Esophagus squamous epithelium (tissue), 4 donors: ENCODE measurements at regions not wholly inside any gene's neighbourhood (a gene's known extent, or its start where the extent isn't known, plus 50 kb on each side); places are given as distances from the start of the nearest gene placed in this dataset.

ENCODE experiments used
- POLR2A ChIP-seq, 4 donors: fragments of 450-650 bp; IDR thresholded peaks; one replicate each; pipeline ENCODE4 v1.6.1; 2017; ENCODE audit warnings: antibody characterized with exemption in 4 of 4, mild to moderate bottlenecking in 4 of 4, moderate library complexity in 3 of 4
- TF ChIP-seq, protein P1 (sequence below), 6 experiments: fragments of 450-650 bp in 4 of 6; fragments of 200-600 bp in 2 of 6; sonication (generic) in 2 of 6; IDR thresholded peaks; one replicate each; pipeline ENCODE4 v1.5.1; 2016 to 2019; ENCODE audit warnings: antibody characterized with exemption in 6 of 6, mild to moderate bottlenecking in 4 of 6, moderate library complexity in 4 of 6

DNA sequence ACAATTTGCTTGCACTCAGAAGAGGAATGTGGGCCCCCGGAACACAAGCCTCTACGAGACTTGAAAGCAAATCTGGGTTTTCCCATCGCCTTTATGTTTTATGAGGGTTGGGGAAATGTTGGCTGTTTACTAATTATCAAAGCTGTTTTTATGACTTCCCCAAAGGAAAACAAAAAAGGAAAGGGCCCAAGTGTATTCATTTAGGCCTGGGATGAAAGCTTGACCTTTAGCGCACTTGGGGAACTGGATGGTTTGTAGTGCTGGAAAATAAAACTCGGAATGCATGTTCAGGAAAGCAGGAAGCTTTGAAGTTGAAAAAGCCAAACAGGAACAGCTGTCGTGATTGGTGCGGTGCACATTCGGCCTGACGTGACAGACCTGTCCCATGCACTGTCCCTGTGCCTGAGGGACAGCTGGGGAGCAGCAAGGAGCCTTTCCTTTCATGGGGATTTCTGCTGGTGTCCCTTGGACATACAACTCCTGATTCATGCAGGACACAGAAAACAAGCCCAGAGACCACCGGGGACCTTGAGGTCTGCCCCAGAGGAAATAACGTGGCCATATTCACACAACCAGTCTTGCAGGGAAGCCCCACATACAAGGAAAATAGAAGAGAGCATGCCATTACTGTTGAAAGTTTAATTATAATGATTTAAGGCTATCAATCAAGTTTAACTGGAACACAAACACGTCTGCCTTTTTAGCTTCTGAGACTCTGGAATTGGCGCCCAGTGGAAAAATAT lies 169.7 kb upstream of the APCDD1 start:
- TF ChIP-seq, protein P1, sequence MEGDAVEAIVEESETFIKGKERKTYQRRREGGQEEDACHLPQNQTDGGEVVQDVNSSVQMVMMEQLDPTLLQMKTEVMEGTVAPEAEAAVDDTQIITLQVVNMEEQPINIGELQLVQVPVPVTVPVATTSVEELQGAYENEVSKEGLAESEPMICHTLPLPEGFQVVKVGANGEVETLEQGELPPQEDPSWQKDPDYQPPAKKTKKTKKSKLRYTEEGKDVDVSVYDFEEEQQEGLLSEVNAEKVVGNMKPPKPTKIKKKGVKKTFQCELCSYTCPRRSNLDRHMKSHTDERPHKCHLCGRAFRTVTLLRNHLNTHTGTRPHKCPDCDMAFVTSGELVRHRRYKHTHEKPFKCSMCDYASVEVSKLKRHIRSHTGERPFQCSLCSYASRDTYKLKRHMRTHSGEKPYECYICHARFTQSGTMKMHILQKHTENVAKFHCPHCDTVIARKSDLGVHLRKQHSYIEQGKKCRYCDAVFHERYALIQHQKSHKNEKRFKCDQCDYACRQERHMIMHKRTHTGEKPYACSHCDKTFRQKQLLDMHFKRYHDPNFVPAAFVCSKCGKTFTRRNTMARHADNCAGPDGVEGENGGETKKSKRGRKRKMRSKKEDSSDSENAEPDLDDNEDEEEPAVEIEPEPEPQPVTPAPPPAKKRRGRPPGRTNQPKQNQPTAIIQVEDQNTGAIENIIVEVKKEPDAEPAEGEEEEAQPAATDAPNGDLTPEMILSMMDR (IDR thresholded peaks at IDR 0.05): no peak
- TF ChIP-seq POLR2A (IDR thresholded peaks at IDR 0.05): no peak
